Ascending aorta (tissue), 2 donors: ENCODE measurements at regions not wholly inside any gene's neighbourhood (a gene's known extent, or its start where the extent isn't known, plus 50 kb on each side); places are given as distances from the start of the nearest gene placed in this dataset.

Experiments used
- DNase-seq, 2 donors: peaks; one replicate each; pipeline ENCODE4 v3.0.0-alpha.2; 2019; ENCODE audit warnings: low spot score in 2 of 2
- H3K27ac ChIP-seq, 2 donors: fragments of 200-600 bp; sonication (generic); one replicate each; pipeline ENCODE4 v1.5.1; 2016 to 2017; ENCODE audit warnings: mild to moderate bottlenecking in 1 of 2
- H3K27me3 ChIP-seq: fragments of 200-600 bp; sonication (generic); one replicate; pipeline ENCODE4 v1.5.1; 2017
- H3K36me3 ChIP-seq, 2 donors: fragments of 200-600 bp; sonication (generic); one replicate each; pipeline ENCODE4 v1.5.1; 2016
- H3K4me1 ChIP-seq, 2 donors: fragments of 200-600 bp; sonication (generic); one replicate each; pipeline ENCODE4 v1.5.1; 2016 to 2017; ENCODE audit warnings: mild to moderate bottlenecking in 1 of 2
- H3K4me3 ChIP-seq, 2 donors: fragments of 200-600 bp; sonication (generic); one replicate each; pipeline ENCODE4 v1.5.1; 2016 to 2017; ENCODE audit warnings: mild to moderate bottlenecking in 1 of 2
- H3K9me3 ChIP-seq, 2 donors: fragments of 200-600 bp; sonication (generic); one replicate each; pipeline ENCODE4 v1.5.1; 2016
- CTCF ChIP-seq, 3 experiments: fragments of 200-600 bp in 2 of 3; fragments of 450-650 bp in 1 of 3; sonication (generic) in 2 of 3; IDR thresholded peaks; one replicate each; pipeline ENCODE4 v1.5.1; 2016 to 2019; ENCODE audit warnings: antibody characterized with exemption in 3 of 3, mild to moderate bottlenecking in 1 of 3, moderate library complexity in 1 of 3
- intact Hi-C: fragments of 100-400 bp; cut with DNase I; formaldehyde crosslinking; loops from one replicate; pipeline ENCODE4 v1.15.1; 2023

GRCh38 chr12:42780671-42781070, 191.1 kb upstream of the PRICKLE1 start:
- Histone ChIP-seq H3K9me3 (no peaks in the 10 kb centered on the region), H3K4me3 (no peak overlapping the region), H3K27ac (no peak overlapping the region), H3K4me1 (no peaks in the 10 kb centered on the region), H3K36me3 (no peaks in the 10 kb centered on the region), H3K27me3 (no peaks in the 10 kb centered on the region)
- no peak for DNase-seq
- intact Hi-C loops = no loop called here
- TF ChIP-seq CTCF (IDR thresholded peaks at IDR 0.05) = no peak

GRCh38 chr12:42779186-42779859, 189.8 kb upstream of the PRICKLE1 start:
- no peak for DNase-seq
- Histone ChIP-seq H3K4me3 (no peak overlapping the region), H3K36me3 (no peaks in the 10 kb centered on the region), H3K9me3 (no peaks in the 10 kb centered on the region), H3K4me1 (no peaks in the 10 kb centered on the region), H3K27ac (no peak overlapping the region), H3K27me3 (no peaks in the 10 kb centered on the region)
- intact Hi-C loops = no loop called here
- TF ChIP-seq CTCF (IDR thresholded peaks at IDR 0.05) = no peak

- Histone ChIP-seq H3K27me3 (no peaks in the 10 kb centered on the region), H3K27ac (no peak overlapping the region), H3K4me1 (no peaks in the 10 kb centered on the region), H3K9me3 (peaks cover 0 to 5% of the 10 kb centered on the region in 2 donors), H3K36me3 (no peaks in the 10 kb centered on the region), H3K4me3 (no peak overlapping the region)
- no peak for TF ChIP-seq CTCF (IDR thresholded peaks at IDR 0.05)
- intact Hi-C loops = no loop called here
- DNase-seq = no peak
Observed at GRCh38 chr12:42776396-42776795, 186.8 kb upstream of the PRICKLE1 start.

- Histone ChIP-seq H3K4me1 (no peaks in the 10 kb centered on the region), H3K27ac (no peak overlapping the region), H3K4me3 (no peak overlapping the region), H3K27me3 (no peaks in the 10 kb centered on the region), H3K36me3 (no peaks in the 10 kb centered on the region), H3K9me3 (peaks cover 0 to 5% of the 10 kb centered on the region in 2 donors)
- no peak for DNase-seq
- TF ChIP-seq CTCF (IDR thresholded peaks at IDR 0.05) = no peak
- intact Hi-C loops = no loop called here
Observed at GRCh38 chr12:42774238-42774637, 184.7 kb upstream of the PRICKLE1 start.

- no peak for TF ChIP-seq CTCF (IDR thresholded peaks at IDR 0.05)
Observed at GRCh38 chr12:42770261-42770660, 180.7 kb upstream of the PRICKLE1 start.

GRCh38 chr12:42769455-42769854, 179.9 kb upstream of the PRICKLE1 start:
- Histone ChIP-seq H3K4me1 (no peaks in the 10 kb centered on the region), H3K27me3 (no peaks in the 10 kb centered on the region), H3K9me3 (peaks cover 0 to 5% of the 10 kb centered on the region in 2 donors), H3K36me3 (no peaks in the 10 kb centered on the region), H3K27ac (no peak overlapping the region), H3K4me3 (no peak overlapping the region)
- intact Hi-C loops = no loop called here
- TF ChIP-seq CTCF (IDR thresholded peaks at IDR 0.05) = no peak
- no peak for DNase-seq

More at GRCh38 chr12:42770261-42770660, 180.7 kb upstream of the PRICKLE1 start:
- H3K27me3 ChIP-seq = no peaks in the 10 kb centered on the region
- H3K27ac ChIP-seq = no peak overlapping the region
- DNase-seq = no peak
- no peaks in the 10 kb centered on the region for H3K4me1 ChIP-seq
- intact Hi-C loops = no loop called here
- H3K36me3 ChIP-seq = no peaks in the 10 kb centered on the region
- H3K4me3 ChIP-seq = no peak overlapping the region
- peaks cover 0 to 5% of the 10 kb centered on the region in 2 donors for H3K9me3 ChIP-seq
